Memory B cell (primary cell): ENCODE measurements at regions not wholly inside any gene's neighbourhood (a gene's known extent, or its start where the extent isn't known, plus 50 kb on each side); places are given as distances from the start of the nearest gene placed in this dataset.

ENCODE experiments used
- ATAC-seq: fragments of 150-1000 bp; cut with Tn5 transposase; 2 replicates; pipeline ENCODE4 v1.10.0; 2021; ENCODE audit warnings: low read depth, mild to moderate bottlenecking, moderate library complexity
- DNase-seq, 2 donors: peaks; one replicate each; pipeline ENCODE4 v3.0.0; 2022; ENCODE audit warnings: low spot score in 2 of 2
- H3K27ac Mint-ChIP-seq: one replicate; pipeline ENCODE4 v1.8.0; 2022; ENCODE audit warnings: mild to moderate bottlenecking, moderate library complexity, mixed read lengths
- H3K27me3 Mint-ChIP-seq: one replicate; pipeline ENCODE4 v1.8.0; 2022; ENCODE audit warnings: mixed read lengths
- H3K36me3 Mint-ChIP-seq: one replicate; pipeline ENCODE4 v1.8.0; 2022; ENCODE audit warnings: mild to moderate bottlenecking, mixed read lengths
- H3K4me1 Mint-ChIP-seq: one replicate; pipeline ENCODE4 v1.8.0; 2022; ENCODE audit warnings: mixed read lengths
- H3K4me3 Mint-ChIP-seq: one replicate; pipeline ENCODE4 v1.8.0; 2022; ENCODE audit warnings: mild to moderate bottlenecking, moderate library complexity, mixed read lengths
- H3K9me3 Mint-ChIP-seq: one replicate; pipeline ENCODE4 v1.8.0; 2022; ENCODE audit warnings: mixed read lengths

DNA sequence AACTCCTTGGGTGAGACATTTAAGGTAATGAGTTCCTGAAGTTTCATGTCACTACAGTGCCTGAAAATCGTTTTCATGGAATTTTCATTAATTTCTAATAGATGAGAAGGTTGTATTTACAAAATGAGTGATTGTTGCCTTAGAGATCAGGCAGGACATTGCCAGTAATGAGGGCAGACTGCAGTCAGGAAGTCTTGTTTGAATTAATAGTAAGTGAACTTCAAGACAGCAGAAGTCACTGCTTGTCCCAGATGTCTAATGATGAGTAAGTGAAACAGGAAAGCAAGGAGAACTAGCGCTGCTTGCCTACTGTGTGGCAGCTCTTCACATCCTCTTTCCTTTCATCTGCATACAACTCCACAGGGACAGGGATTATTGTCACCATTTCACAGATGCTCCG, 237.4 kb downstream of the BAMBI start:
- H3K4me1 Mint-ChIP-seq, result no peaks in the 10 kb centered on the region
- no peak overlapping the region for H3K27ac Mint-ChIP-seq
- peaks cover 1% of the 10 kb centered on the region for H3K27me3 Mint-ChIP-seq

DNA sequence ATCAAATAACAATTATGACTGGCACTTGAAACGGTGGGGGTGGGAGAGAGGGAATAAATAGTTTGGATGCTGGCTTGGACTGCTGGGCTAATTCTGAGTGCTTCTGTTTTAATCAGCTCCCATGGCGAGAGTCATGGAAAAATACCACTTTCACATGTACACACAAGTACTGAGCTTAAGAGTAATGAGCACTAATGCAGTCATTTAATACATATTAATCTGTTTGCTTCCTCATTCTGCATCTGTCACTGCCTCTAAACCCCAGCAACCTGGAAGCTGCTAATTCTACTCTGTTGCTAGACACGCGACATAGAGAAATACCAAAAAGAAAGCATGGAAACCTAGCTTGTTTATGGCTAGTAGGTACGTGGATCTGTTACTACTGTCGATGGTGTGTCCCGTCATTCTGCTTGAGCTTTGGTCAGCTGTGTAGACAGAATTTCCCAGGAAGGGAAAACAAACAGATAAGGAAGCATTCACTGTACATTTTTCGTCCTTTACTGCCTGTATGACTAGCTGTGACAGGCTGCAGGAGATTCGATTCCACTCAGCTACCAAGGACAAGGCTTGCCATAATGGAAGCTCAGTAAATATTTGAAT, 238.8 kb downstream of the BAMBI start:
- Mint-ChIP-seq H3K27ac (no peak overlapping the region), H3K9me3 (no peaks in the 10 kb centered on the region), H3K4me1 (no peaks in the 10 kb centered on the region), H3K36me3 (no peaks in the 10 kb centered on the region), H3K4me3 (no peak overlapping the region), H3K27me3 (peaks cover 3% of the 10 kb centered on the region)
- DNase-seq, result no peak
- ATAC-seq, result no peak

More for the DNA sequence above, 237.4 kb downstream of the BAMBI start:
- ATAC-seq, result no peak
- H3K9me3 Mint-ChIP-seq, result no peaks in the 10 kb centered on the region
- H3K4me3 Mint-ChIP-seq, result no peak overlapping the region
- DNase-seq, result no peak
- no peaks in the 10 kb centered on the region for H3K36me3 Mint-ChIP-seq

DNA sequence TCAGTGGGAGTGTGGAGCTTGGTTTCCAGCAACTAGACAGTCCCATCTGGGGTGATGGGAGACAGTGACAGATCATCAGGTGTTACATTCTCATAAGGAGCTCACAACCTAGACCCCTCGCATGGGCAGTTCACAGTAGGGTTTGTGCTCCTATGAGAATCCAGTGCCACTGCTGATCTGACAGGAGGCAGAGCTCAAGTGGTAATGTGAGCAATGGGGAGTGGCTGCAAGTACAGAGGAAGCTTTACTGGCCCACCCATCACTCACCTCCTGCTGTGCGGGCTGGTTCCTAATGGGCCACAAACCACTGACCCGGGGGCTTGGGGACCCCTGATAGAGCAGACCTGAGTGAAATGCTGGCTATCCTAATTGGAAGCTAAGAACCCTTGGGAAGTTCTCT, 242.8 kb downstream of the BAMBI start:
- no peak for DNase-seq
- ATAC-seq, result no peak
- H3K36me3 Mint-ChIP-seq, result no peaks in the 10 kb centered on the region

DNA sequence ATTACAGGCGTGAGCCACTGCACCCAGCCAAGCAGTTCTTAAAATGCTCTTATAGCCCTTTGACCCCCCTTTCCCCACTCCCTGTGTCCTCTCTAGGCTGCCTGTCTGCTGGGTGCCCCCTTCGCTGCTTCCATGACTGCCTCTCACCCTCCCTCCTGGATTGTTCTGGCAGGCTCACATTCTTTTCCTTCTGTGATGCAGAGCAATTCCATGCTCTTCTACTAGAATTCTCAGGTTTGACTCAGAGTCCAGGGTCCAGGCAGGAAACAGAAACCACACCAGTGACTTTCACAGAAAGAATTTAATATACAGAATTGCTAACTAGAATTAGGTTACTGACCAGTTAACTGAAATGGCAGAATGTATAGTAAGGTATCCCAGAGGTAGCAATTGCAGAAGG, 244.8 kb downstream of the BAMBI start:
- no peak for ATAC-seq
- peaks cover 5% of the 10 kb centered on the region for H3K27me3 Mint-ChIP-seq
- no peaks in the 10 kb centered on the region for H3K36me3 Mint-ChIP-seq
- H3K4me3 Mint-ChIP-seq, result no peak overlapping the region
- DNase-seq, result no peak
- no peak overlapping the region for H3K27ac Mint-ChIP-seq
- no peaks in the 10 kb centered on the region for H3K4me1 Mint-ChIP-seq
- no peaks in the 10 kb centered on the region for H3K9me3 Mint-ChIP-seq

More for the DNA sequence above, 242.8 kb downstream of the BAMBI start:
- Mint-ChIP-seq H3K9me3 (no peaks in the 10 kb centered on the region), H3K4me1 (no peaks in the 10 kb centered on the region), H3K4me3 (no peak overlapping the region), H3K27ac (no peak overlapping the region), H3K27me3 (peaks cover 3% of the 10 kb centered on the region)

DNA sequence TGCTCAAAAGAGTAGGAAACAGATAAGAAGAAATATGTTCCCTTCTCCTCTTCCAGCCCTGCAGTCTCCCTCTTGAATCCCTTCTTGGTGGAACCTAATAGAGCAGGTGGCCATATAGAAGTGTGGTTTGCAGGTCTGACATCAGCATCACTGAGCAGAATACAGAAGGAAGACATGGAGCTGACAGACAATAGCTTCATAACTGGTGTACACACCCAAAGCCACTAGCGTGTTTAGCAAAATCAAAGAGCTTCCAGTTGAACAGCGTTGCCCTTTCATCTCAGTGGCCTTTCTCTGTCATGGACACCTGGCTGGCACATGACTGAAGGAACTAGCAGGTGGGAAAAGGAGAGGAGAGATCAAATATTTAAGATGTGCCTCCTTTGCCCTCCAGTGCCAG, 245.5 kb downstream of the BAMBI start:
- H3K9me3 Mint-ChIP-seq, result no peaks in the 10 kb centered on the region
- peaks cover 5% of the 10 kb centered on the region for H3K27me3 Mint-ChIP-seq
- H3K27ac Mint-ChIP-seq, result no peak overlapping the region
- ATAC-seq (no peak), DNase-seq (no peak)
- no peaks in the 10 kb centered on the region for H3K36me3 Mint-ChIP-seq
- no peak overlapping the region for H3K4me3 Mint-ChIP-seq
- H3K4me1 Mint-ChIP-seq, result no peaks in the 10 kb centered on the region

DNA sequence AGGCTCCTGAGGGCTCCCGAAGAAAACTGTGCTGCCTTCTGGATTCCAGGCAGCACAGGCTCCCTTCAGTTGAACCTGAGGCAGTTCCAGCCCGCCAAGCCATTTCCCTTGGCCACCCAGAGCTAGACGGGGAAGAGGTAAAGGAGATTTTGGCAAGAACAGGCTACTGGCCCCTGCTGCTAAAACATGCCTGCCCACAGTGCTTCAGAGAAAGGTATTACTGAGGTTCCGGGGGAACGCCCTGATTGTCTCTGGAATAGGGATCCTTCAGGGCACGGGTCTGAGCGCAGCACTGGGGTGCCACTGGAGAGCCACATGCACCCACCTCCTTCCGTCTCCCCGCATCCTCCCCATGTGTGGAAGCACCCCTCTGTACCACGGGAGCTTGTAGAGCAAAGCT, 247.4 kb downstream of the BAMBI start:
- Mint-ChIP-seq H3K27ac (no peak overlapping the region), H3K9me3 (peaks cover 2% of the 10 kb centered on the region), H3K36me3 (no peaks in the 10 kb centered on the region)

DNA sequence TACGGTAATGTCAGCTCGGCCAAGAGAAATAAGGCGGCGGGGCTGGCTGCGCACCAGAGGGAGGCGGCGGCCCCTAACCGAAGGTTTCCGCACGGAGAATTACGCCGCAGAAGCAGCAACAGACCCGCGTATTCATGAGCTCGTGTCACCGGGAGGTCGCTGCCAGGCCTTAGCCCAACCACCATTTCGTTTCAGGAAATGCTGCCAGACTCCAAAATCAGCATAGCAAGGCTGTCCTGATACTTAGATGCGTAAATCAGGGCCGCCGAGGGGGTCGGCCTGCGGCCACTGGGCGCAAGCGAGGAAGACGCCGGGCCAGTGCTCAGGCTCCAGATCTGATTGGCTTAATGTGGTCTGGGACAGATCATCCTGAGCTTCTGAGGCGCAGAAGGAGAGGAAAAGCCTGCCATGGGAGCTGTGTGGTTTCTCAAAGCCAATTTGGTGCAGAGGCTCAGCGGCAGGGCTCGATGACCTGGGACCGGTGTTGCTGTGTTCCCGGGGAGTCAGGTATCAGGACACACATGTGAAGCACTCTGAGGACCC, 247.9 kb downstream of the BAMBI start:
- Mint-ChIP-seq H3K36me3 (no peaks in the 10 kb centered on the region), H3K4me1 (no peaks in the 10 kb centered on the region), H3K4me3 (no peak overlapping the region), H3K27me3 (peaks cover 2% of the 10 kb centered on the region), H3K9me3 (peaks cover 2% of the 10 kb centered on the region), H3K27ac (no peak overlapping the region)
- DNase-seq (no peak), ATAC-seq (no peak)

More for the DNA sequence above, 247.4 kb downstream of the BAMBI start:
- Mint-ChIP-seq H3K4me1 (no peaks in the 10 kb centered on the region), H3K27me3 (peaks cover 3% of the 10 kb centered on the region), H3K4me3 (no peak overlapping the region)
- ATAC-seq, result no peak
- no peak for DNase-seq

DNA sequence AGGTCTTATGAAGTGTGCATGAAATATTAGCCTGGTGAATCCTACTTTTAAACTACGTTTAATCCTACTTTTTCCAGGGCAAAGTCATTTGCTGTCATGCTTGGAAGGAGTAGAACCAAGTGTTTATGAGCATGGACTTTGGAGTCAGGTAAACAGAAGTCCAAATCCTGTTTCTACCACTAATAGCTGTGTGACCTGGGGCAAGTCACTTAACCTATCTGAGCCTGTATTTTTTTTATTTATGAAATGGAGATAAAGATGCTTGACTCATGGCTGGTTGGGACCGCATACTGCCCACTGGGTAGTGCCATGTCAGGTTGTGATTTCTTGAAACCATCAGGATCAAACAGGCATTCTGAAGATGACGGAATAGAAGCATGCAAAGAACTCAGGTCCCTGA, 249.6 kb downstream of the BAMBI start:
- peaks cover 3% of the 10 kb centered on the region for H3K27me3 Mint-ChIP-seq
- ATAC-seq (no peak), DNase-seq (no peak)
- no peak overlapping the region for H3K4me3 Mint-ChIP-seq
- no peaks in the 10 kb centered on the region for H3K36me3 Mint-ChIP-seq
- no peaks in the 10 kb centered on the region for H3K4me1 Mint-ChIP-seq
- H3K9me3 Mint-ChIP-seq, result peaks cover 2% of the 10 kb centered on the region
- H3K27ac Mint-ChIP-seq, result no peak overlapping the region

DNA sequence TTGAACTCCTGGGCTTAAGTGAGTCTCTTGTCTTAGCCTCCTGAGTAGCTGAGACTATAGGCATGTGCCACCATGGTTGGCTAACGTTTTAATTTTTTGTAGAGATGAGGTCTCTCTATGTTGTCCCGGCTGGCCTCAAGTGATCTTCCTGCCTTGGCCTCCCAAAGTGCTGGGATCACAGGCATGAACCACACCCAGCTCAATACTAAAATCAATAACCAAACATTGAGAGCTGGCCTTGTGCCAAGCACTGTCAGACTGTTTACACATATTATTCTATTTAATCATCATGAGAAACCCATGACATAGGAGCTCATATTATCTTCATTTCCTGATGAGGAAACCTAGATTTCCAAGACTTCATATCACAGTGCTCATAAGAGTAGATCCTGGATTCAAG, 251.2 kb downstream of the BAMBI start:
- DNase-seq (no peak), ATAC-seq (no peak)
- no peaks in the 10 kb centered on the region for H3K4me1 Mint-ChIP-seq
- no peaks in the 10 kb centered on the region for H3K36me3 Mint-ChIP-seq
- peaks cover 2% of the 10 kb centered on the region for H3K9me3 Mint-ChIP-seq
- H3K27me3 Mint-ChIP-seq, result peaks cover 3% of the 10 kb centered on the region
- H3K4me3 Mint-ChIP-seq, result no peak overlapping the region
- no peak overlapping the region for H3K27ac Mint-ChIP-seq

DNA sequence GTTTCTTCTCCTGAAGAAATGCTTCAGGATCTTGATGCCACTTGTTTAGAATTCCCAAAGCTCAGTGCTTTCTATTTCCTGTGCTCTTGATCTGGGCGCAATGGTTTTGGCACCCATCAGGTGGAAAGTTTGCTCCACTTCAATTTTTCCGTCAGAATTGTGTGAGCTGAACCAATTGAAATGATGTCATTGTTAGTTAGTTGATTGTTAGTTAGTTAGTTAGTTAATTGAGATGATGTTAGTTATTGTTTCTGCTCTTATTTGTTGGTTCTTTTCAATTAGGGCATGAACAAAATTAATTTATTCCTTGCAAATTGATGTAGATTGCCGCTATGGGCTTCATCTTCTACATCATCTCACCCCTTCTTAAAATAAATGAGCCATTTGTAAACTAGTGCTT, 252.6 kb downstream of the BAMBI start:
- ATAC-seq (no peak), DNase-seq (no peak)
- peaks cover 3% of the 10 kb centered on the region for H3K27me3 Mint-ChIP-seq
- H3K4me3 Mint-ChIP-seq, result no peak overlapping the region
- H3K27ac Mint-ChIP-seq, result no peak overlapping the region
- H3K9me3 Mint-ChIP-seq, result peaks cover 2% of the 10 kb centered on the region
- no peaks in the 10 kb centered on the region for H3K36me3 Mint-ChIP-seq
- H3K4me1 Mint-ChIP-seq, result no peaks in the 10 kb centered on the region

DNA sequence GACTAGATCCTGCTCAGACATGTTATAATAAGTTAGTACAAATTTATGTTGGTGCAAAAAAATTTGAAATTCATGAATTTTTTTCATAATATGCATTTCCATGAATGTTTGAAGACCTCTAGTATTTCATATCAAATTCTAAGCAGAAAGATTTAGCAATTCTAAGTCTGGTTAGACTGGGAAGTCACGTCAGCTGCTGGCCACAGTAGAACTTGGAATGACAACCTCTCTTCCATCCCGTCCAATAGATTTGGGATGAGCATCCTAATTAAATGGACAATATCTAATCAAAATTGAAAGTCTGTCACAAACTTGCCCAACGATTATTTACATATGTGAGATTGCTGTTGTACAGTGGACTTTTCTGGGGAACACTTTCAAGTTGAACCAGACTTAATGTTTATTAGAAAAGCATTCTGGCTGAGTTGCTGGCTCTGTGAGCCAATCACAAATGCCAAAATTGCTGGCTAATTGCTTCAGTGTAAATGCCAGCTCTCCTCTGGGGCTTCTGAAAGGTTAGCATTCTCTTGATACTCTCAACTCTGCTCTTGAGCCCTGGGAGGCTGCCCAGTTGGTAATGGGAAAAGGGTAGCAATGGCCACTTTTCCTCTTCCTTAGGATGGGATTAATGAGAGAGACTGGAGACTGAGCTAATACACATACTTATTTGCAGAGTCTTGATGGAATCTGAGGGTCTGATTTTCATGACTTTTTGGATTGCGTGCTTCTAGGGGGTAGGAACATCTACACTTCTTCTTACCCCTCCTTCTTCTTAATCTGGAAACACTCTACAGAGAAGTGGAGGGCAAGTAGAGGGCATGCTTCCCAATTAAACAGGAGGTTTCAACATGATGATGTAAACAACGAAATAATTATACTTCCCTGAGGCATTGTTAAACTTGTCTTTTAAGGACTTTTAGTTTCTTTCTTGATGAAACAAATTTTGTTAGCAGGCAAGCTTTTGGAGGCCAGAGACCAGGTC, 253.5 kb downstream of the BAMBI start:
- Mint-ChIP-seq H3K27me3 (peaks cover 3% of the 10 kb centered on the region), H3K4me1 (no peaks in the 10 kb centered on the region), H3K27ac (no peak overlapping the region), H3K36me3 (no peaks in the 10 kb centered on the region), H3K4me3 (no peak overlapping the region), H3K9me3 (peaks cover 4% of the 10 kb centered on the region)
- DNase-seq (no peak), ATAC-seq (no peak)

DNA sequence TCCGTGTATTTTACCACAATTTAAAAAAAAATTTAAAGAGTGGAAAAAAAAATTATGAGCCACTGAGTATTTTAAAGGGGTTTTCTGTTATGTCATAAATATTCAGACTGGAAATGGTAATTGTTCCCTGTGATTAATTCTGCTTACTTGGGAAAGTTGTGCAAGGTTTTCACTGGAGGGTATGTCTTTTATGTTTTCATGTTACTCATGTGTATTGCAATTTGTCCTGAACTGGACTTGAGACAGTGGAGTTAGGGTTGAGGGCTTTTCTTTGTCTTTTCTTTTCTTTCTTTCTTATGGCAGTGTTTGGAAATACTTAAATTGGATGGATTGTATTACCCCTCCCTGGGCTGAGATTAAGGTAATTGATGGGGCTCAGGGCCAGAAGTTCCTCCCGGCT, 257.7 kb downstream of the BAMBI start:
- peaks cover 2% of the 10 kb centered on the region for H3K9me3 Mint-ChIP-seq
- ATAC-seq (no peak), DNase-seq (no peak)
- H3K27ac Mint-ChIP-seq, result no peak overlapping the region
- H3K36me3 Mint-ChIP-seq, result no peaks in the 10 kb centered on the region
- no peak overlapping the region for H3K4me3 Mint-ChIP-seq
- no peaks in the 10 kb centered on the region for H3K4me1 Mint-ChIP-seq
- peaks cover 2% of the 10 kb centered on the region for H3K27me3 Mint-ChIP-seq

DNA sequence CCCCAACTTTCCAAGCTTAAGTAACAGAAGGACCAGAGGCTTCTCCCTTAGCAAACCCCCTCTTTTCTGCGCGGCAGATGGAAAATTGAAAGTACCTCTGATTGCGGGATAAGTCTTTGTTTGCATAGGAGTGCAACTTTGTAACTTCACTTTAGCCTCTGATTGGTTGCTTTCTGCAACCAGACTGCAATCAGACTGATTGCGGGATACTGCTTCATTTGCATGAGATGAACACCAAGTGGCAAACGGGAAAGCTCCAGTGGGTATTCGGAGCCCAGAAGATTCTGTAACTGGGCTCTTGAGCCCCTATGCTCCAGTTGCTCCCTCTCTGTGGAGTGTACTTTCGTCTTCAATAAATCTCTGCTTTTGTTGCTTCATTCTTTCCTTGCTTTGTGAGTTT, 260.6 kb downstream of the BAMBI start:
- Mint-ChIP-seq H3K4me3 (no peak overlapping the region), H3K36me3 (no peaks in the 10 kb centered on the region), H3K27ac (no peak overlapping the region), H3K27me3 (no peaks in the 10 kb centered on the region), H3K9me3 (peaks cover 3% of the 10 kb centered on the region), H3K4me1 (no peaks in the 10 kb centered on the region)
- ATAC-seq (no peak), DNase-seq (no peak)

DNA sequence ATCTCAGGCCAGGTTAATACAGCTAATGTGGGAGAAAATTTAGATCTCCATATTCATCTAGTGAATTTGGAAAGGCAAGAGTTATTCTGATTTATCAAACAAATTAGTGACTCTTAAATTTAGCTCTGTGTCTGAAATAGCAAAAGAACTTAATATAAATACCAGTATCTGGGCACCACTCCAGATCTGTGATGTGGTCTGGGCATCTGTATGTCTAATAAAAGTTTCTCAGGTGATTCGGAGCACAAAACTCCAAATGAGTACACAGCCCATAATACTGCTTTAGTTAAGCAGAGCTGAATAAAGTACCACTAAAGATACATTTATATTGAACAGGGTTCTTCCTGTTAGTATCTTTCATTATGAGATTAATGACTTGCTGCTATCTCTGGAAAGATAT, 261.4 kb downstream of the BAMBI start:
- DNase-seq (no peak), ATAC-seq (no peak)
- H3K27ac Mint-ChIP-seq, result no peak overlapping the region
- no peak overlapping the region for H3K4me3 Mint-ChIP-seq
- peaks cover 3% of the 10 kb centered on the region for H3K9me3 Mint-ChIP-seq
- no peaks in the 10 kb centered on the region for H3K4me1 Mint-ChIP-seq
- H3K36me3 Mint-ChIP-seq, result no peaks in the 10 kb centered on the region
- no peaks in the 10 kb centered on the region for H3K27me3 Mint-ChIP-seq
